PC-3 (cell line): ENCODE measurements at regions not wholly inside any gene's neighbourhood (a gene's known extent, or its start where the extent isn't known, plus 50 kb on each side); places are given as distances from the start of the nearest gene placed in this dataset.

ENCODE experiments used
- EZH2 ChIP-seq: fragments of 300-600 bp; sonication (generic); IDR thresholded peaks from one replicate; pipeline ENCODE4 v1.6.1; 2017; ENCODE audit warnings: antibody characterized with exemption, mild to moderate bottlenecking, low read length; ENCODE audit not compliant: unreplicated experiment
- TF ChIP-seq, protein P1 (sequence below): fragments of 300-600 bp; sonication (generic); conservative IDR thresholded peaks from 2 replicates; pipeline ENCODE4 v1.5.1; 2017; ENCODE audit warnings: antibody characterized with exemption, low read depth, mild to moderate bottlenecking, low read length

DNA sequence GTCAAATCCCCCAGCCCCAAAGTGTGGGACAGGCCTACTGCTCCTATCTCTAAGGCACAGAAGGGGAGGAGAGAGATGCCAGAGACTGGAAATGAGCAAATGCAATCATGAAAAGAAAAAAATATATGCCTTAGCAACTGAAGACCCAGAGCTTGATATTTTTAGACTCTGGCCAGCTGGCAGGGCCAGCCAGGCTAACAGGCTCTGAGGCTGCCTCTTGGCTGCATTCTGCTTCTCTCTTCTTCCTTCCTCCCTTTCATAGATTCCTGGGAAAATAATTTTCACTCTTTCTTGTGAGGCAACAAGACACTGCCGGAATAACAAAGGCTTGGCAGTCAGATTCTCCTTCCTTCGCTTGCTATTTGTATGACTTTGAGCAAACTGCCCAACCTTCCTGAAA lies 209.1 kb downstream of the RAD51AP2 start:
- TF ChIP-seq, protein P1, sequence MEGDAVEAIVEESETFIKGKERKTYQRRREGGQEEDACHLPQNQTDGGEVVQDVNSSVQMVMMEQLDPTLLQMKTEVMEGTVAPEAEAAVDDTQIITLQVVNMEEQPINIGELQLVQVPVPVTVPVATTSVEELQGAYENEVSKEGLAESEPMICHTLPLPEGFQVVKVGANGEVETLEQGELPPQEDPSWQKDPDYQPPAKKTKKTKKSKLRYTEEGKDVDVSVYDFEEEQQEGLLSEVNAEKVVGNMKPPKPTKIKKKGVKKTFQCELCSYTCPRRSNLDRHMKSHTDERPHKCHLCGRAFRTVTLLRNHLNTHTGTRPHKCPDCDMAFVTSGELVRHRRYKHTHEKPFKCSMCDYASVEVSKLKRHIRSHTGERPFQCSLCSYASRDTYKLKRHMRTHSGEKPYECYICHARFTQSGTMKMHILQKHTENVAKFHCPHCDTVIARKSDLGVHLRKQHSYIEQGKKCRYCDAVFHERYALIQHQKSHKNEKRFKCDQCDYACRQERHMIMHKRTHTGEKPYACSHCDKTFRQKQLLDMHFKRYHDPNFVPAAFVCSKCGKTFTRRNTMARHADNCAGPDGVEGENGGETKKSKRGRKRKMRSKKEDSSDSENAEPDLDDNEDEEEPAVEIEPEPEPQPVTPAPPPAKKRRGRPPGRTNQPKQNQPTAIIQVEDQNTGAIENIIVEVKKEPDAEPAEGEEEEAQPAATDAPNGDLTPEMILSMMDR: no peak
- no peak for TF ChIP-seq EZH2
